ENCODE measurements at regions not wholly inside any gene's neighbourhood (a gene's known extent, or its start where the extent isn't known, plus 50 kb on each side); places are given as distances from the start of the nearest gene placed in this dataset.

- TF ChIP-seq EZH2phosphoT487 (IDR thresholded peaks at IDR 0.05; ENCODE audit: borderline replicate concordance, low read length) = no peak
- no peak for TF ChIP-seq CTCF (conservative IDR thresholded peaks at IDR 0.05; ENCODE audit: low read depth, low read length)
- no peak for TF ChIP-seq EZH2 (IDR thresholded peaks at IDR 0.05; ENCODE audit: low read length, unreplicated experiment)
Observed at GRCh38 chr6:48951917-48952316, 511.1 kb downstream of the MMUT start.

Measured in PC-3 (cell line).